Tibial nerve (tissue), 4 donors: ENCODE measurements at regions not wholly inside any gene's neighbourhood (a gene's known extent, or its start where the extent isn't known, plus 50 kb on each side); places are given as distances from the start of the nearest gene placed in this dataset.

Experiments
- DNase-seq, 2 donors: peaks; one replicate each; pipeline ENCODE4 v3.0.0-alpha.2; 2019; ENCODE audit warnings: low spot score in 2 of 2
- H3K27ac ChIP-seq, 4 donors: fragments of 200-600 bp; sonication (generic) in 3 of 4; one replicate each; pipeline ENCODE4 v1.5.1; 2017 to 2019; ENCODE audit warnings: mild to moderate bottlenecking in 1 of 4
- H3K27me3 ChIP-seq, 2 donors: fragments of 200-600 bp; sonication (generic) in 1 of 2; one replicate each; pipeline versions ENCODE4 v1.5.1 to v1.6.0; 2017 to 2019
- H3K36me3 ChIP-seq, 3 donors: fragments of 200-600 bp; sonication (generic); one replicate each; pipeline ENCODE4 v1.5.1; 2018 to 2019
- H3K4me1 ChIP-seq, 4 donors: fragments of 200-600 bp; sonication (generic) in 3 of 4; one replicate each; pipeline ENCODE4 v1.5.1; 2017 to 2019
- H3K4me3 ChIP-seq, 4 donors: fragments of 200-600 bp; sonication (generic) in 3 of 4; one replicate each; pipeline ENCODE4 v1.5.1; 2017 to 2019; ENCODE audit warnings: mild to moderate bottlenecking in 1 of 4, moderate library complexity in 1 of 4
- H3K9me3 ChIP-seq, 4 donors: fragments of 200-600 bp; sonication (generic) in 3 of 4; one replicate each; pipeline ENCODE4 v1.5.1; 2017 to 2019
- EP300 ChIP-seq, 2 donors: sonication (generic); formaldehyde crosslinking; IDR thresholded peaks; one replicate each; pipeline ENCODE4 v1.6.1; 2017; ENCODE audit warnings: antibody characterized with exemption in 2 of 2, mild to moderate bottlenecking in 1 of 2
- POLR2A ChIP-seq, 2 donors: fragments of 450-650 bp; IDR thresholded peaks; one replicate each; pipeline ENCODE4 v1.6.1; 2017; ENCODE audit warnings: antibody characterized with exemption in 2 of 2, mild to moderate bottlenecking in 2 of 2, moderate library complexity in 2 of 2
- WGBS, 2 donors: methylation state at CpG; one replicate each; pipeline ENCODE4 v1.1.5; 2018; 5-methylcytosine and 5-hydroxymethylcytosine counted together
- TF ChIP-seq, protein P1 (sequence below), 5 experiments: fragments of 200-600 bp in 3 of 5; fragments of 450-650 bp in 2 of 5; sonication (generic) in 3 of 5; IDR thresholded peaks; one replicate each; pipeline ENCODE4 v1.5.1; 2016 to 2019; ENCODE audit warnings: antibody characterized with exemption in 5 of 5, mild to moderate bottlenecking in 3 of 5, moderate library complexity in 2 of 5

GRCh38 chr10:123506455-123506854 lies 159.7 kb upstream of the GPR26 start:
- DNase-seq, result no peak
- Histone ChIP-seq H3K27me3 (no peaks in the 10 kb centered on the region), H3K9me3 (no peaks in the 10 kb centered on the region), H3K4me3 (no peak overlapping the region), H3K4me1 (no peaks in the 10 kb centered on the region), H3K36me3 (no peaks in the 10 kb centered on the region), H3K27ac (no peak overlapping the region)
- TF ChIP-seq, protein P1, sequence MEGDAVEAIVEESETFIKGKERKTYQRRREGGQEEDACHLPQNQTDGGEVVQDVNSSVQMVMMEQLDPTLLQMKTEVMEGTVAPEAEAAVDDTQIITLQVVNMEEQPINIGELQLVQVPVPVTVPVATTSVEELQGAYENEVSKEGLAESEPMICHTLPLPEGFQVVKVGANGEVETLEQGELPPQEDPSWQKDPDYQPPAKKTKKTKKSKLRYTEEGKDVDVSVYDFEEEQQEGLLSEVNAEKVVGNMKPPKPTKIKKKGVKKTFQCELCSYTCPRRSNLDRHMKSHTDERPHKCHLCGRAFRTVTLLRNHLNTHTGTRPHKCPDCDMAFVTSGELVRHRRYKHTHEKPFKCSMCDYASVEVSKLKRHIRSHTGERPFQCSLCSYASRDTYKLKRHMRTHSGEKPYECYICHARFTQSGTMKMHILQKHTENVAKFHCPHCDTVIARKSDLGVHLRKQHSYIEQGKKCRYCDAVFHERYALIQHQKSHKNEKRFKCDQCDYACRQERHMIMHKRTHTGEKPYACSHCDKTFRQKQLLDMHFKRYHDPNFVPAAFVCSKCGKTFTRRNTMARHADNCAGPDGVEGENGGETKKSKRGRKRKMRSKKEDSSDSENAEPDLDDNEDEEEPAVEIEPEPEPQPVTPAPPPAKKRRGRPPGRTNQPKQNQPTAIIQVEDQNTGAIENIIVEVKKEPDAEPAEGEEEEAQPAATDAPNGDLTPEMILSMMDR (IDR thresholded peaks at IDR 0.05), result no peak
- TF ChIP-seq POLR2A (IDR thresholded peaks at IDR 0.05) (no peak), EP300 (IDR thresholded peaks at IDR 0.05) (no peak)
- 90 to 98% methylated on average over 2 of the region's 2 CpGs for WGBS, 2 donors

DNA sequence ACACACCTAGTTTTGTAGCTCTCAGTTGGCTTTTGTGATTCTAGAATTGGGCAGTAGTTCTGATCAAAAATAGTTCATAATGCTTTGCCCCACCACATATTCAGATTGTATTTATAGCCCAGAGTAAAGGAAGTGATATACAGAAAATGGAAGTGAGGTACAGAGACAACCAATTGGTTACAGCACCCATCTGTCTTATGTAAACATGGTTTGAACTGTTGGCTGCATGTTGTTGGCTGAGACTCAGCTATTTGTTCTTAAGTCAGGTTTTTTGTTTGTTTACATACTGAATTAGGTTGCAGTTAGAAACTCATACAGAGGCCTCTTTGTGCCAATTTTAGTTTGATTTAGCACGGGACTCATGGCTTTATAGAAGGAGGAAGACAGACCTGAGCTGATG lies 158.9 kb upstream of the GPR26 start:
- DNase-seq, result no peak
- H3K27ac ChIP-seq, result no peak overlapping the region
- no peaks in the 10 kb centered on the region for H3K9me3 ChIP-seq
- no peaks in the 10 kb centered on the region for H3K27me3 ChIP-seq
- TF ChIP-seq POLR2A (IDR thresholded peaks at IDR 0.05) (no peak), EP300 (IDR thresholded peaks at IDR 0.05) (no peak)
- TF ChIP-seq, protein P1 (IDR thresholded peaks at IDR 0.05), result no peak
- no peaks in the 10 kb centered on the region for H3K4me1 ChIP-seq
- 18 to 32% methylated on average over 1 of the region's 1 CpG for WGBS, 2 donors
- H3K36me3 ChIP-seq, result no peaks in the 10 kb centered on the region
- no peak overlapping the region for H3K4me3 ChIP-seq

DNA sequence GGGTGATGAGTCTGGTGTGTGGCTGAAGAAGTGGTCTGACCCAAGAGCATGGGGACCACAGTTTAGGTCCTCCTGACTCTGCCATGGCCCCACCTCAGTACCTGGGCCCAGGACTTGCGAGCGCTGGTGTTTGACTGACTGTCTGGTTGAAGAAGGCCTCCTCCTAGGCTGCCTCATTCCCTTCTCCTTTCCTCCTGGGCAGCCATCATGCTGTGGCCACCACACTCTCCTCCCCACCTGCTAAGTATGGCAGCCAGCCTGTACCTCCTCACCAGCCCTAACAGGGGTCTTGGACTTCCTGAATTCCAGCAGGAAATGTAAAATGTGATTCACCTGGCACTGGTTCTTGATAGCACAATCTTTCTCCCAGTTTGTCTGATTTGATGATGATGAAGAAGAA lies 156.8 kb upstream of the GPR26 start:
- Histone ChIP-seq H3K36me3 (no peaks in the 10 kb centered on the region), H3K4me3 (no peak overlapping the region), H3K27ac (no peak overlapping the region), H3K4me1 (peaks cover 0 to 8% (median 0%) of the 10 kb centered on the region in 4 donors), H3K9me3 (no peaks in the 10 kb centered on the region), H3K27me3 (no peaks in the 10 kb centered on the region)
- DNase-seq, result no peak
- TF ChIP-seq POLR2A (IDR thresholded peaks at IDR 0.05) (no peak), EP300 (IDR thresholded peaks at IDR 0.05) (no peak)
- TF ChIP-seq, protein P1 (IDR thresholded peaks at IDR 0.05), result no peak
- WGBS, 2 donors, result 95 to 100% methylated on average over 2 of the region's 2 CpGs

GRCh38 chr10:123512901-123513775 lies 153.0 kb upstream of the GPR26 start:
- TF ChIP-seq, protein P1 (IDR thresholded peaks at IDR 0.05), result no peak
- TF ChIP-seq POLR2A (IDR thresholded peaks at IDR 0.05) (no peak), EP300 (IDR thresholded peaks at IDR 0.05) (no peak)
- no peak for DNase-seq
- H3K27me3 ChIP-seq, result no peaks in the 10 kb centered on the region
- H3K4me1 ChIP-seq, result peaks cover 0 to 8% (median 0%) of the 10 kb centered on the region in 4 donors
- H3K27ac ChIP-seq, result no peak overlapping the region
- WGBS, 2 donors, result 38 to 43% methylated on average over 16 of the region's 16 CpGs
- no peaks in the 10 kb centered on the region for H3K9me3 ChIP-seq
- H3K36me3 ChIP-seq, result no peaks in the 10 kb centered on the region
- no peak overlapping the region for H3K4me3 ChIP-seq

- no peaks in the 10 kb centered on the region for H3K27me3 ChIP-seq
- H3K4me3 ChIP-seq, result no peak overlapping the region
- 38 to 49% methylated on average over 10 of the region's 10 CpGs for WGBS, 2 donors
- DNase-seq, result no peak
- no peaks in the 10 kb centered on the region for H3K9me3 ChIP-seq
- peaks cover 0 to 8% (median 0%) of the 10 kb centered on the region in 4 donors for H3K4me1 ChIP-seq
- H3K27ac ChIP-seq, result no peak overlapping the region
- H3K36me3 ChIP-seq, result no peaks in the 10 kb centered on the region
- TF ChIP-seq, protein P1 (IDR thresholded peaks at IDR 0.05), result no peak
- TF ChIP-seq EP300 (IDR thresholded peaks at IDR 0.05), result no peak
- no peak for TF ChIP-seq POLR2A (IDR thresholded peaks at IDR 0.05)
Observed at GRCh38 chr10:123513870-123514269, 152.3 kb upstream of the GPR26 start.
